ENCODE measurements at regions not wholly inside any gene's neighbourhood (a gene's known extent, or its start where the extent isn't known, plus 50 kb on each side); places are given as distances from the start of the nearest gene placed in this dataset.
A peak's percentile ranks its signal among the peaks of the same experiment; 100 is the strongest.
"Not testable (repeated sequence)": the region's sequence is repeated elsewhere in the genome, so short reads cannot be mapped to it uniquely, and the experiment has no call there.

DNA sequence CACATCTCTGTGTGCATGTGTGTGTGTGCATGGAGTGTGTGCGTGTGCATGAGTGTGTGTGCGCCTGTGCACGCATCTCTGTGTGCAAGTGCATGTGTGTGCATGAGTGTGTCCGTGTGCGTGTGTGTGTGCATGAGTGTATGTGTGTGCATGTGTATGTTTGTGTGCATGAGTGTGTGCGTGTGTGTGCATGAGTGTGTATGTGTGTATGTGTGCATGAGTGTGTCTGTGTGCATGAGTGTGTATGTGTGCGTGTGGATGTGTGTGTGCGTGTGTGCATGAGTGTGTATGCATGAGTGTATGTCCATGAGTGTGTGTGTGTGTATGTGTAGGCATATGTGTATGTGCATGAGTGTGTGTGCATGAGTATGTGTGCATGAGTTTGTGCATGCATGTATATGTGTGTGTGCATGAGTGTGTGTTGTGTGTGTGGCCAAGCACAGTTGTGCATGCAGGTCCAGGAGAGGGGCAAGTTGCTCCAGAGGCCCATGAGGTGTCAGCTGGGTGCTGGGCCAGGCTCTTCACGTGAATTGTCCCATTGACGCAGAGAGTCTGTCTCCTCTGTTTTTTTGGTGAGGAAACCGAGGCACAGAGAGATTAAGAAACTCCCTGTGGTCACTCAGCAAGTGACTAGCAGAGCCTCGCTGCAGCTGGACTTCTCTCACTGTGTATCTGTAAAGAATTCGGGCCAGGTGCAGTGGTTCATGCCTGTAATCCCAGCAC lies 75.5 kb downstream of the ASB1 start:
- DNase-seq = no peak

DNA sequence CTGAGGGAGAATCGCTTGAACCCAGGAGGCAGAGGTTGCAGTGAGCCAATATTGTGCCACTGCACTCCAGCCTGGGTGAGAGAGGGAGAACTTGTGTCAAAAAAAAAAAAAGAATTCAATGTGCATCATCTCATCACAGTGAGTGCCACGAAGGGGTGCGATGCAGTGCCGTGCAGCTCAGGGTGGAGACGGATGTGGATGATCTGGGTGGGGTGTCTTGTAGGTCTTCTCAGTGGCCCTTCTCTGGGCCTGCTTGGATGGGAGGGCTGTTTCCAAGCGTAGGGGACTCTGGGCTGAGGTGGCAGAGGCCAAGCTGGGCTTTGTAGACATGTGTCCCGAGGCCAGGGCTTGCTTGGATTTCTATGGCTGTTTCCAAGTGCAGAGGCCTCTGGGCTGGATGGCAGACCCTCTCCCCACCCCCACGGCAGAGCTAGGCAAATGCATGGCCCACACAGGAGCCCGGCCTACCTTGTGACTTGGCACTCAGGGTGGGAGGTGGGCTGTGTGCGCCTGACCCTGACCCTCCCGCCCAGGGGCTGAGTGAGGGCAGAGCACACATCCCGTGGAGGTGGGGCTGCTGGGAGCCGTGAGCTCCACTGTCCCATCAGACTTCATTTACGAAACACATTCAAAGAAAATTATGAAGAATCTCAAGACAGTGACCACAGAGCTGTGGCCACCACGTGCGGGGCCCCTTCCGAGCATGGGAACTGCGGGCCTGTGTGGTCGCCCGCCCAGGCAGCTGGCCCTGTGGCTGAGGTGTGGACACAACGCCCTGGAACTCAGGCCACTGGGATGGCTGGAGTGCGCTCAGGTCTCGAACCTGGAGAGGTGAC lies 76.4 kb downstream of the ASB1 start:
- no peak for DNase-seq

DNA sequence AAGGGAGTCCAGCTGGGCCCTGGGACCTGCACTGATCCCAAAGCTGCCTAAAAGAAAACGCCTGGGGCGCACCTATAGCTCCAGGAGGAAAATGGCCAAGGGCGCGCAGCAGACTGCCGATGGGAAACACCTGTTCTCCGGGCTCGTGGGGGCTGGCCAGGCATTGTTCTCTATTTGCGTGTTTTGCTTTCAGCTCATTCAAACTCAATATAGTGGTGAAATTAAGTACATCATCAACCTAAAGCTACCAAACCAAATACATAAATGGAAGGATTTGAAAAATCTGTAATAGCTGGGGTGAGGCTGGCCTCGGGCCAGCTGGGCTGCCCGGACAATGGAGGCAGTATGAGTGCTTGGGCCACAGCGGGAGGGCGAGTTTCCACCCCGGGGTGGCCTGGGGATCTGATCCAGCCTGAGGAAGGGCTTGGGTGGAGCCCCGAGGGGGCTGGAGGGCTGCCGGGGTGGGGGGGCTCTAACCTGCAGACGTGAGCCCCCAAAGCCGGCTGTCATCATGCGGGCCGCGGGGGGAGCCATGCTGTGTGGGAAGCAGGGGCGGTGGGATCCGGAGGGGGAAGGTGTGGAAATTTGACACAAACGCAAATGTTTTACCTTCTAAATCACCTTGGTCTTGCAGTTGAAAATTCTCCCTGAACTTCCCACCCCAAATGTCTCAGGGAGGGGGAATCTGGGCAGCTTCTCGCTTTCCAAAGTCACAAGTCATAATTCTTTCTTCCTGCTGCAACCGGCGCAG lies 77.6 kb downstream of the ASB1 start:
- DNase-seq = no peak

DNA sequence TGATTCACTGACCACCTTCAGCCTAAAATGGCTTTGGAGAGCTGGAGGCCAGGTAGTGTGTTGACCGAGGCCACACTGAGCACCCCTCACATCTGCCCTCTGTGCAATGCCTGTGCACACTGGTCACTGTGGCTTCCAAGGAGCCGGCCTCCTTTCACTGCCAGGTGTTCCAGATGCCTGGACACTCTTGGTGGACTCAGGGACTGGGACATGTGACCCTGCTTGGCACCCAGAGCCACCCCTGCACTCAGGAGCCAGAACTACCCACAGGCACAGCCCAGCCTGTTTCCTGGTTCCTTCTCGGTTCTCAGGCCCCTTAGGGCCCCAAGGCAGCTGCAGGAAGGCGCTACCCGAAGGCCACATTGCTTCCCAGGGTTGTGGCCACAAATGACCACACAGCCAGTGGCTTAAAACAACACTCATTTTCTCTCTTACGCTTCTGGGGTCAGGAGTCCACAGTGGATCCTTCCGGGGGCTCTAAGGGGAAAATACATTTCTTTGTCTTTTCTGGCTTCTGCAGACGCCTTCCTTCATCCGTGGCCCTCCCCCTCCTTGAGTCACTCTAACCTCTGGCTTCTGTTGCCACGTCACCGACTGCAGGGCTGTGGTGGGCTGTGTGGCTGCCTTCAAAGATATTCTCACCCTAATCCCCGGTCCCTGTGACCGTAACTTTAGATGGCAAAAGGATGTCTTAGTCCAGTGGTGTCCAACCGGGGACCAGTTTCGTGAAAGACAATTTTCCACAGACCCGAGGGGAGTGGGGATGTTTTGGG lies 78.6 kb downstream of the ASB1 start:
- DNase-seq = no peak

DNA sequence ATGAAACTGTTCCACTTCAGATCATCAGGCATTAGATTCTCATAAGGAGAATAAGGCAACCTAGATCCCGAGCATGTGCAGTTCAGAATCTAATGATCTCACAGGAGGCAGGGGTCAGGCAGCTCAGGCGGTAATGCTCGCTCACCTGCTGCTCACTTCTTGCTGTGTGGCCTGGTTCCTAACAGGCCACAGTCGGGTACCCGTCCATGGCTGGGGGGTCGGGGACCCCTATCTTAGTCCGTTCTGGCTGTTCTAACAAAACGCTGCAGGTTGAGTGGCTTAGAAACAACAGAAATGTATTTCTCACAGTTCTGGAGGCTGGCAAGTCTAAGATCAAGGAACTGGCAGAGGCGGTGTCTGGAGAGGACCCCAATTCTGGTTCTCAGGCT lies 79.2 kb downstream of the ASB1 start:
- no peak for DNase-seq

DNA sequence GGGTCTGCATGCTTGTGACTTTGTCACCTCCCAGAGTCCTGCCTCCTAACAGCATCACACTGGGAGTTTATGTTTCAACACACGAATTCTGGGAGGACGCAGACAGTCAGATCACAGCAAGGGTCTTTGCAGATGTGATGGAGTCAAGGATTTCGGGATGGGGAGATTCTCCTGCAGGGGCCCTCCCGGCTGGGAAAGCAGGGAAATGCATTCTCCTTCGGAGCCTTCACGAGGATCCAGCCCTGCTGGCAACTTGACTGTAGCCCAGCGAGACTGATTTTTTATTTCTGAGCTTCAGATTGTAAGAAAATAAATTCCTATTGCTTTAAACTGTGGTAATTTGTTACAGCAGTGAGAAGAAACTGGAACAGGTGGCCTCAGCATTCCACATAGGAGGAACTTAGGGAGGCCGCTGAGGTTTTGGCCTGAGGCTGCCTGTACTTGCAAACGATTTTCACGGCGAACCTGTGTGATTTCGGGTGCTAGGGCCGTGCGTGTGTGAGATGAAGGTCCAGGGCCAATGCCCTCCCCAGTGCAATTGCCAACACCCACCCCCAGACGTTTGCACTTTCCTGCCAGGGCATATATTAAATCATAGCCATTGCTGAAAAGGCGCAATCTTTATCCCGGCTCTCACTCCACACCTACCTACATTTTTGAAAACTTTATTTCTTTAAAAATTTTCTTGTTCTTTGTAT lies 79.8 kb downstream of the ASB1 start:
- DNase-seq = no peak

DNA sequence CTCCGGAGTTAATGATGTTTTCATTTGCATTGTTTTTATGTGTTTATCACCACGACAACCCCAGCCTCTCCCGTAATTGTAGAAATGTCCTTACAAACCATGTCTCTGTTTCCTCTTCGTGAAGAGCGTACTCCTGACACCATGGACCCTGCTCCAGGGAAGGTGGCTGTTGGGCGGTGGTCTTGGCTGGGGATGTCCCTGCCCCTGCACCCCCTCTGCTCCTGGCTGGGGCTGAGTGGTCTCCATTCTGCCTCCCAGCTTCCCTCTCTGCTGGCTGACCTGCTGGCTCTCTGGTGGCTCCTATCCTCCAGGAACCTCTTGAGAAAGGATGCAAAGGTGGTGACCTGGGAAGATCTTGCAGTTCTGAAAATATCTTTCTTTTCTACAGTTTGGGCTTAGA lies 81.1 kb downstream of the ASB1 start:
- DNase-seq = no peak

DNA sequence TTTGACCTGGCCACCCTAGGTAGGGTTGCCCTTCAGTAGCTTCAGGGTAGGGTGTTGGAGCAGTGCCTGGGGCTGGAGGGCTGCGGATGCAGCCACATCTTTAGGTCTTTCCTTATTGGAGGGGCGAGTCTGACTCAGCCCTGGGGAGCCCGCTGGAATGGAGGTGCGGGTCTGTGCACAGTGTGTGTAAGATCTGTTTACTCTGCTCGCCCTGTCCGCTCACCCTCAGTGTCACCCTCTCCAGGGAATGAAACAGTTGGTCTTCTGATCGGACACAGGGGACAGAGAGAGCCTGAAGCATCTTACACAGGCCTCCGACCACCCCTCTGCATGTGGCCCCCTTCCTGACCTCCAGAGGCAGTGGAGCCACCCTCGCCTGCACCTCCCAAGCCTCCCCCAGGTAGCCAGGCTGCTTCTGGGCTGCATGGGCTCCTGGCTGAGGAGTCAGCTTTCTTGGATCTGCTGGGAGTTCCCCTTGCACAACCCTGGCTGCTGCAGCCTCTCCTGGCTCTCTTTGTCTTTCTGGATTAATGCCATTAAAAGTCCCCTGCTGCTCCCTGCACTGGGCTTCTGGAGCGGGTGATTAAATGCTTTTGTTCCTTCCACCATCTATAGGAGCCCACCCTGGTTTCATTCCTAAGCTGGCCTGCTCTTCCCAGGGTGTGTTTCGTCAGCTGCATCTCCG lies 82.6 kb downstream of the ASB1 start:
- DNase-seq = no peak

DNA sequence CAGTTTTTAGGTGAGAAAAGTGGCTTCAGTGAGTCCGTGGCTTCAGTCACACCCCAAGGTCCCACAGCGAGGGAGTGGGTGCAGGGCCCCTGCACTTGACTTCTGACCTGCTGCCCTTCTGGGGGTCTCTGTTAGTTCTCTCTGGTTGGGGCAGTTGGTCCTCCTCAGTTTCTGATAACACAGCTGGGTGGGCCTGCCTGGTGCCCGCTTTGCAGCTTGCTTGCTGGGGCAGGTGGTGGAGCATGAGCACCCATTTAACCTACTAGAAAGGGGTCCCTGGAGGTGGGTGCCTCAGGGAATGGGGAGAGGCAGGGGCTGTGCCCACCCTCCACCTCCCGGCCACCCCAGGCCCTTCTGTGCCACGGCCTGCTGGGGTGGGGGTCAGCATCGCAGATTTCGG lies 83.2 kb downstream of the ASB1 start:
- DNase-seq = no peak

DNA sequence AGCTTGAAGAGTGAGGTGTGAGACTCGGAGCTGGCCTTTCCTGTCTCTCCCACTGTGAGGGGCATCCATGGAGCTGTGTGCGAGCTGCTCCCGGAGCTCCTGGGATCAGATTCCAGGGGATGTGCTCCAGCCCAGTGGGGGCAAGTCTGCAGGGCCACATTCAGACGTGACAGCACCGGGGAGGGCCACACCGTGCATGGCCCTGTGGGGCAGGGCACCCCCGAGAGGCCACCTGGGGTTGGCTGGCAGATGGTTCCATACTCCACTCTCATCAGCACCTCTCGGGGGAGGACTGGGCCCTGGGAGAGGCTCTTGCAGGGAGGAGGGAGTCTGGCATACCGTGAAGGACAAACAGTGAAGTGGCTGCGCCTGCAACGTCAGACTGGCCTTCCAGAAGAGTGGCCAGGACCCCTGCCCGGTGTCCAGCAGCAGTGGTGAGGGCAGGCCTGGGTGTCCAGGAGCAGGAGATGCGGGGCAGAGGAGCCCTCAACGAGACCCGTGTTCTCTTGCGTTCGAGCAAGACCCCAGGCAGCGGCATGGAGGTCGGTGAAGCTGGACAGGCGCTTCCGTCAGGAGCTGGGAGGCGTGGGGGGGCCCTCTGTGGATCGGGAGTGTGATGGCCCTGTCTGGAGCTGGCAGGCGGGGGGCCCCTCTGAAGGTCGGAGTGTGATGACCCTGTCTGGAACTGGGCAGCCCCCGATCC lies 84.3 kb downstream of the ASB1 start:
- DNase-seq = no peak

DNA sequence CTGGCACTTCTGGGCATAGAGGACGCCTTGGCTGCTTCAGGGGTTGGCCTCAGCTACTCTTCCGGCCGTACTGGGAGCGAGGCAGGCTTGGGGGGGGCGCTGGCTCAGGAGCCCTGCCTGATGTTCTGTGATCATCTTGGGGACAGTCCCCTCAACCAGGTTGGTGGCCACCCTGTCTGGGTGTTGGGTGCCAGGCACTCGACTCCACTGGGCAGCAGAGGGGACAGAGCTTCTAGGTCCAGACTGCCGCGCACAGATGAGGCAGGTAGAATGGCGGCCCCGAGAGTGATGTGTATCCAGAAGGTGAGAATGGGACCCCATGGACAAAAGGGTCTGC lies 84.9 kb downstream of the ASB1 start:
- no peak for DNase-seq

DNA sequence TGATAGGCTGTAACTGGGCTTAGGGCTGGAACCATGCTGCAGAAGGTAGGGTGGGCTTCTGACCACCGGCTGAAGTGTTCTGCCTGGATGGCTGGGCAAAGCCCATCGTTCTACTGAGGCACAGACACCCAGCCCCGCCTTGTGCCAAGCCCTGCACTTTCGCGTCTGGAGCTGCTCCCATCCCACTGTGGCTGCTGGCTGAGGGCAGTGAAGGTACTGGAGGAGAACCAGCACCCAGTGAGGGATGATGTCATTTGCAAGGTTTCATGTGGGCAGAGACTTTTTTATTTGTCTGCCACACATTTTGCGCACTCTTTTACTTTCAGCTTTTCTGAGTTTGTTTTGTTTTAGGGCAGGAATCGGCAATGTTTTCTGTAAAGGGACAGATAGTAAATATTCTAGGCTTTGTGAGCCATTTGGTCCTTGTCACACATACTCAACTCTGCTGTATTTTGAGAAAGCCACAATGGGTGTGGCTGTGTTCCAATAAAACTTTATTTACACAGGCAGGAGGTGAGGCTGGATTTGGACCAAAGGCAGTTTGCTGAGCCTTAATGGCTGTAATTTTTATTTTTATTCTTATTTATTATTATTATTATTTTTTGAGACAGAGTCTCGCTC lies 85.6 kb downstream of the ASB1 start:
- DNase-seq = no peak

DNA sequence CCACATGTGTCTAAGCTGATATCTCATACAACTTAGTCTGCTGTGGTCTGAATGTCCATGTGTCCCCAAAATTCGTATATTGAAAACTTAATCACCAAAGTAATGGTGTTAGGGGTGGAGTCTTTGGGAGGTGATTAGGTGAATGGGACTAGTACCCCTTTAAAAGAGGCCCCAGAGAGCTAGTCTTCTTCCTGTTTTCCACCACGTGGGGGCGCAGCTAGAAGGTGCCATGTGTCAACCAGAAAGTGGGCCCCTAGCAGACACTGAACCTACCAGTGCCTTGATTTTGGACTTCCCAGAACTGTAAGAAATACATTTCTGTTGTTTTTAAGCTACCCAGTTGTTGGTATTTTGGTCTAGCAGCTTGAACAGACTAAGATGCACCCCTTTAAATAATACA lies 86.6 kb downstream of the ASB1 start:
- DNase-seq = peak; percentile 39 to 55

DNA sequence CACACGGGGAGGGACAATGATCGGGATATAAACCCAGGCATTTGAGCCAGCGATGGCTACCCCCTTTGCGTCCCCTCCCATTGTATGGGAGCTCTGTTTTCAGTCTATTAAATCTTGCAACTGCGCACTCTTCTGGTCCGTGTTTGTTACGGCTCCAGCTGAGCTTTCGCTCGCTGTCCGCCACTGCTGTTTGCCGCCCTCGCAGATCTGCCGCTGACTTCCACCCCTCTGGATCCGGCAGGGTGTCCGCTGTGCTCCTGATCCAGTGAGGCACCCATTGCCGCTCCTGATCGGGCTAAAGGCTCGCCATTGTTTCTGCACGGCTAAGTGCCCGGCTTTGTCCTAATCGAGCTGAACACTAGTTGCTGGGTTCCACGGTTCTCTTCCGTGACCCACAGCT lies 87.3 kb downstream of the ASB1 start:
- DNase-seq = not testable (repeated sequence)

DNA sequence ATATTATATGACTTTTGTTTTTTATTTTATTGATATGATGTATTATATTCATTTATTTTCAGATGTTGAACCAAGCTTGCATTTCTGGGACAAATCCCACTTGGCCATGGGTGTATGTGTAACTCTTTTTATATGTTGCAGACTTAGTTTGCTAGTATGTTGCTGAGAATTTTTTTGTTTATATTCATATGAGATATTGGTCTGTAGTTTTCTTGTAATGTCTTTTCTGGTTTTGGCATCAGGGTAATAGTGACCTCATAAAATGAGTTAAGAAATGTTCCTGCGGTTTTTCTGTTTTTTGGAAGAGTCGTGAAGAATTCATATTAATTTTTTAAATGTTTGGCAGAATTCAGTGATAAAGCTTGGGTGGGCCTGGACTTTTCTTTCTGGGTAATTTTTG lies 88.7 kb downstream of the ASB1 start:
- no peak for DNase-seq

DNA sequence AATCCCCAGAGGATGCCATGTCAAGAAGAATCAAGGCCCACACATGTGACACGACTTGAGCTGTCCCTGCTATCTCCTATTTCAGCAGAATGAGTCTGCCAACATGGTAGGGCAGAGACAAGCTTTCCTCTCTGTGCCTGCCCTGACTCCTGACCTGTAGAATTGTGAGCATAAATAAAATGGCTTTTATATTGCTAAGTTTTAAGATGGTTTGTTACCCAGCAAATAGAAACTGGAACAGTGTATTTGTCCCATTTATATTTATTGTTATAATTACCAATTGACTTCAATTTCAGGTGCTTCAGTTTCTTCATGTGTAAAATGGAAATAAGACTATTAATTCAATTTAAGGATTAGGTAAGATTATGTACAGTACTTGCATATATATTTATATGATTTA lies 90.5 kb downstream of the ASB1 start:
- no peak for DNase-seq

DNA sequence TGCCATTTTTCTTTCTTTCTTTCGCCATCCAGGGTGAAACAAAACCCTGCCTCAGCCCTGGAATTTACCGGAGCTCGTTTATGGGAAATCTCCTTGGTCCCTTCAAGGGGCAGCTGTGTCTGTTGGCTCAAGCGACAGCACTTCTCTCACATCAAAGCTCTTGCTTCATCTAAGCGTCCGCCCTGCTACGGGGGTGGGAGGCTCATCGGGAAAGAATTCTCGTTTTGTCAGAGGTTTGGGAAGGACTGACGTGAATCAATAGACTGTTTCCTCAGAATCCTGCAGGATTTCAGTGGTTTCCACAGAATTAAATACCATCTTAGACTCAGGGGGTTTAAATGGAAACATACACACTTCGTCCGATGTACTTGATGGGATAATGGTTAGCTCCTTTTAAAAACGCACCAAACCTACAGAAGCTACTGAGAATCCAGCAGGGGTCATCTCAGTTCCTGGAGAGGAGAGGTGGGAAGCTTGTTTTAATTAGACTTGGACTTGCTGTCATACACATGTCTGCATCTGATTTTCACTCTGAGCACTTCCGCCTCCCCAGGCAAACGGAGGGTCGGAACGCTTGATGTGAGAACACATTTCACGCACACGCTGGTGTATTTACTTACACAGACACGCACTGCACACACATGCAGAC lies 91.6 kb downstream of the ASB1 start:
- no peak for DNase-seq

DNA sequence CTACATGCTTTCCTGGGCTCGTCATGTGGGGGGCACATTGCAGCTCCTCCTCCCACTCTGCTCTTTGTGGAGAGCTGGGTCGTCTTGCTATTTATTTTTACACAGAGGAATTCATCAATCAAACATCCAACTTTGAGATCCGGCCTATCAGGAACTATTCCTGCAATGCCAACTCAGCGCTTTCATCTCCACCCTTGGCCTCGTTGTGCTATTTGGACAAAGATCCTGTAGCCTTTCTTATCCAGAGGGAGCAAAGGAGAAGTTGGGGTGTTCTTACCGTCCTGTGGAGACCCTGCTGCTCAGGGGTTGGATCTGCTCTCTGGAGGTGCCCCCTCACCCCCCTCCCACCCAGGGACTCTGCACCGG lies 92.1 kb downstream of the ASB1 start:
- DNase-seq = no peak

DNA sequence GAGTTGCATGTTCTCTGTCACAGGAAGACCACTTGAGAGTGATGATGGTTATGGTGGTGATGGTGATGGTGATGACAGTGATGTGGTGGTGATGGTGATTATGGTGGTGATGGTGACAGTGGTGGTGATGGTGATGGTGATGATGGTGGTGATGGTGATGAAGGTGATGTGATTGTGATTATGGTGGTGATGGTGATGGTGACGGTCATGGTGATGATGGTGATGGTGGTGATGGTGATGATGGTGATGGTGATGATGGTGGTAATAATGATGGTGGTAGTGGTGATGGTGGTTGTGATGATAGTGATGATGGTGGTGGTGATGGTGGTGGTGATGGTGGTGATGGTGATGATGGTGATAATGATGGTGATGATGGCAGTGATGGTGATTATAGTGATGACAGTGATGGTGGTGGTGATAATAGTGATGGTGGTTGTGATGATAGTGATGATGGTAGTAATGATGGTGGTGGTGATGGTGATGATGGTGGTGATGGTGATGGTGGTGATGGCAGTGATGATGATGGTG lies 93.7 kb downstream of the ASB1 start:
- no peak for DNase-seq

DNA sequence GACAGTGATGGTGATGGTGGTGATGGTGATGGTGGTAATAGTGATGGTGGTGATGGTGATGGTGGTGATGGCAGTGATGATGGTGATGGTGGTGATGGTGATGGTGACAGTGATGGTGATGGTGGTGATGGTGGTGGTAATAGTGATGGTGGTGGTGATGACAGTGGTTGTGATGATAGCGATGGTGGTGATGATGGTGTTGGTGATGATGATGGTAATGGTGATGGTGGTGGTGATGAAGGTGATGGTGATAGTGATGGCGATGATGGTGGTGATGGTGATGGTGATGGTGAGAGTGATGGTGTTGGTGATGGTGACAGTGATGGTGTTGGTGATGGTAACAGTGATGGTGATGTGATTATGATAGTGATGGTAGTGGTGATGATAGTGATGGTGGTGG lies 94.3 kb downstream of the ASB1 start:
- no peak for DNase-seq
